ENCODE measurements at regions not wholly inside any gene's neighbourhood (a gene's known extent, or its start where the extent isn't known, plus 50 kb on each side); places are given as distances from the start of the nearest gene placed in this dataset.

DNA sequence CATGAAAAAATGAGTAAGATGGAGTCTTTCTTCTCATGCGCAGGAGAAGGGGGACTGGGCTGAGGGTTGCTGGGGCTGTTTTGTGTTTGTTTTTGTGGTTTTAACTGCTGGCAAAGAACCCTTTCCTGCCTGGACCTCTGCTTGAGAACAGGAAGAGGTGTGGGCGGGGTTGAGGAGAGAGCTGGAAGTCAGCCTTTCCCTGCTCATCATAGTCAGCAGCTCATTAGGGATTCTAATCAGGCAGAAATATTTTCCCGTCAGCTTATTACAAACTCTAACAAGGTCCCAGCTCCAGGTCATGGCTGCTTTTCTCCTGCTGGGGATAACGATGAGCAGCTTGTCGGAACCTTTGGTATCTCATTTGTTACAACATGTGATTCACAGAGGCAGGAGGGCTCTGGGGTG, 185.0 kb upstream of the NRXN3 start:
- H3K4me3 ChIP-seq (ENCODE audit: low read depth, low read length) = no peak overlapping the region
- DNase-seq (ENCODE audit: low read depth) = peak; percentile 15
- TF ChIP-seq, protein P1, sequence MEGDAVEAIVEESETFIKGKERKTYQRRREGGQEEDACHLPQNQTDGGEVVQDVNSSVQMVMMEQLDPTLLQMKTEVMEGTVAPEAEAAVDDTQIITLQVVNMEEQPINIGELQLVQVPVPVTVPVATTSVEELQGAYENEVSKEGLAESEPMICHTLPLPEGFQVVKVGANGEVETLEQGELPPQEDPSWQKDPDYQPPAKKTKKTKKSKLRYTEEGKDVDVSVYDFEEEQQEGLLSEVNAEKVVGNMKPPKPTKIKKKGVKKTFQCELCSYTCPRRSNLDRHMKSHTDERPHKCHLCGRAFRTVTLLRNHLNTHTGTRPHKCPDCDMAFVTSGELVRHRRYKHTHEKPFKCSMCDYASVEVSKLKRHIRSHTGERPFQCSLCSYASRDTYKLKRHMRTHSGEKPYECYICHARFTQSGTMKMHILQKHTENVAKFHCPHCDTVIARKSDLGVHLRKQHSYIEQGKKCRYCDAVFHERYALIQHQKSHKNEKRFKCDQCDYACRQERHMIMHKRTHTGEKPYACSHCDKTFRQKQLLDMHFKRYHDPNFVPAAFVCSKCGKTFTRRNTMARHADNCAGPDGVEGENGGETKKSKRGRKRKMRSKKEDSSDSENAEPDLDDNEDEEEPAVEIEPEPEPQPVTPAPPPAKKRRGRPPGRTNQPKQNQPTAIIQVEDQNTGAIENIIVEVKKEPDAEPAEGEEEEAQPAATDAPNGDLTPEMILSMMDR (IDR thresholded peaks at IDR 0.05; ENCODE audit: insufficient read depth, low read length) = no peak

GRCh38 chr14:77986773-77987172, 183.4 kb upstream of the NRXN3 start:
- no peak overlapping the region for H3K4me3 ChIP-seq (ENCODE audit: low read depth, low read length)
- peak; percentile 13 for DNase-seq (ENCODE audit: low read depth)
- TF ChIP-seq, protein P1 (IDR thresholded peaks at IDR 0.05; ENCODE audit: insufficient read depth, low read length) = no peak

- TF ChIP-seq, protein P1 (IDR thresholded peaks at IDR 0.05; ENCODE audit: insufficient read depth, low read length) = no peak
- no peak overlapping the region for H3K4me3 ChIP-seq (ENCODE audit: low read depth, low read length)
- DNase-seq (ENCODE audit: low read depth) = peak; percentile 53
Measured at GRCh38 chr14:77988096-77988870, 181.9 kb upstream of the NRXN3 start.

DNA sequence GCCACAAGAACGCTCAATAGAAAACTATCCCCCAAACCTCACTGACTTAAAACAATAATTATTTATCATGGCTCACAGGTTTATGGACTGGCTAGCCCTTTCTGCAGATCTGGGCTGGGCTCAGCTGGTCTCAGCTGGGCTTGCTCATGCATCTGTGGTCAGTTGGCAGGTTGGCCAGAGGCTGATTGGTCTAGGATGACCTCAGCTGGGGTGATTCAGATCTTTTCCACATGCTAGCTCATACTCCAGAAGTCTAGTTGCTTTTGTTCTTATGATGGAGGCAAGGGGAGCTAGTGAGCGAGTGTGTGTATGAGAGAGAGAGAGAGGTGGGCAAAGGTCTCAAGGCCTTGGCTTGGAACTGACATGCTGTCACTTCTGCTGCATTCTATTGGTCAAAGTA, 181.2 kb upstream of the NRXN3 start:
- peak; percentile 85 for DNase-seq (ENCODE audit: low read depth)
- TF ChIP-seq, protein P1 (IDR thresholded peaks at IDR 0.05; ENCODE audit: insufficient read depth, low read length) = peak; percentile 8
- H3K4me3 ChIP-seq (ENCODE audit: low read depth, low read length) = no peak overlapping the region

DNA sequence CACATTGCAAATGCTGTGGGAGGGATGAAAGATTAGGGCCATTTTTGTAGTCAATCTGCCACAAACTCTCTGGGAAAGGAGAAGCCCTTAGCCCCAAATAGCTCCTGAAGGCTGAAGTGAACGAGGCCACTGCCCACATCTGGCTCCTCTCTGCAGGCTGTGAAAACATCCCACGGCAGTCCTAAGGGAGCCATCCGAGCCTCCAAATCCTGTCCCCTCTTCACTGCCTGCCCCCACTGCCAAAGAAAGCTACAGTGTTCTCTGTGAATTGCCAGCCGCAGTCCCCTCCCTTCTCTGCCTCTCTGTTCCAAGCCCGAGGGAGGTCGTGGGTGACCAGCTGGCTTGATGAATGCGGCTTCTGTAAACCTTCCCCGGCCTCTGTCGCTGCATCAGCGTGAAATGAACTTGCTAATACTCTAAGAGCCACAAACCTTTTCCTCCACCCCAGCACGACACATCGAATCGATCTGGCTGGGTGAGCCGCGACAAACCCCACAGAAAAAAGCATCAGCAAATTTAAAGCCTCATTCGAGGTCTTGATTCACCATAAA, 180.7 kb upstream of the NRXN3 start:
- TF ChIP-seq, protein P1 (IDR thresholded peaks at IDR 0.05; ENCODE audit: insufficient read depth, low read length) = no peak
- H3K4me3 ChIP-seq (ENCODE audit: low read depth, low read length) = no peak overlapping the region
- DNase-seq (ENCODE audit: low read depth) = no peak

DNA sequence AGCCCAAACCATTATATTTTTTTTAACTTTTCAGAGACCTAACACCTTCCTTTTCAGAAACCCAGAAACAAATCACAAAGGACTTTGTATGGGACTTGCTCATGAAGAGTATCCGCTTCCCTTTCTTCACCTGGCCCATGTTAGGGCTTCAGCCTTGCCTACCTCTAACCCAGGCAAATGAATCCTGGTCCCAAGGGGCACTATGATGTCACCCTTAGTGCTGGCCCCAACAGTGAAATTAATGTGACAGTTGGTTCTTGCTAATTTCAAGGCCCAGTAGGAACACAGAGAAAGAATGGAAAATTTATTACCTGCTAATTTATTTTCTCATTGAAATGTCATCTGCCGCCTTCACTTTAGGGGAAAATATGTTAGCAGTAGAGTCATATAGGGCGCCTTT, 179.8 kb upstream of the NRXN3 start:
- H3K4me3 ChIP-seq (ENCODE audit: low read depth, low read length) = no peak overlapping the region
- no peak for DNase-seq (ENCODE audit: low read depth)
- TF ChIP-seq, protein P1 (IDR thresholded peaks at IDR 0.05; ENCODE audit: insufficient read depth, low read length) = no peak
